HepG2 (cell line): ENCODE measurements at regions not wholly inside any gene's neighbourhood (a gene's known extent, or its start where the extent isn't known, plus 50 kb on each side); places are given as distances from the start of the nearest gene placed in this dataset.
A peak's percentile ranks its signal among the peaks of the same experiment; 100 is the strongest.

Experiments used
- ATAC-seq: fragments of 200-7000 bp; cut with Tn5 transposase; 3 replicates; pipeline ENCODE4 v1.9.1; 2020; ENCODE audit warnings: mild to moderate bottlenecking, moderate library complexity
- BruUV-seq: library from RNA; stranded (reverse); fragments of 400-500 nt; replicated peaks from 2 replicates; lab custom pipeline; 2021; lab: Mats Ljungman, UMichigan
- CTCF ChIA-PET: fragments of 300-600 bp; formaldehyde crosslinking; extraction: SDS; loops from one replicate; lab custom pipeline; 2021; ENCODE audit warnings: low total read pairs, inconsistent platforms, low intra/inter-chr PET ratio; lab: Yijun Ruan, JAX
- POLR2A ChIA-PET: fragments of 350-600 bp; sonication (Branson Sonifier 250); formaldehyde crosslinking; loops from one replicate; lab custom pipeline; 2020; ENCODE audit warnings: antibody characterized with exemption, inconsistent platforms; lab: Yijun Ruan, JAX
- DNase-seq: peaks from one replicate; pipeline ENCODE4 v3.0.0-alpha.2; 2015; ENCODE audit warnings: low spot score
- FAIRE-seq: peaks from 3 replicates; lab custom pipeline; 2011; peaks lifted over from hg19 to GRCh38; lab: Jason Lieb, UNC
- H2AFZ ChIP-seq: one replicate; pipeline ENCODE4 v1.6.1; 2011; ENCODE audit warnings: low read length, inconsistent platforms
- H3K27ac ChIP-seq: fragments of 300-600 bp; 3 replicates; pipeline ENCODE4 v1.8.0; 2011; ENCODE audit warnings: mixed run types, mild to moderate bottlenecking, mixed read lengths, low read length, inconsistent platforms; ENCODE audit not compliant: insufficient read depth; ENCODE audit errors: extremely low read length
- H3K27me3 ChIP-seq, 2 experiments: fragments of 200-600 bp in 1 of 2; 2 replicates in 1 of 2; 3 replicates in 1 of 2; pipeline versions ENCODE4 v1.6.0 to v1.8.0; 2011; ENCODE audit warnings: low read length in 2 of 2, mild to moderate bottlenecking in 2 of 2, moderate library complexity in 2 of 2, inconsistent platforms in 1 of 2; ENCODE audit not compliant: insufficient read depth in 2 of 2, control insufficient read depth in 1 of 2
- H3K36me3 ChIP-seq, 2 experiments: fragments of 200-600 bp in 1 of 2; replicated peaks in 1 of 2; 2 replicates in 1 of 2; 3 replicates in 1 of 2; pipeline versions ENCODE4 v1.5.1 to v1.8.0; 2011; ENCODE audit warnings: low read length in 2 of 2, inconsistent platforms in 1 of 2; ENCODE audit not compliant: insufficient read depth in 2 of 2, control insufficient read depth in 1 of 2
- H3K4me1 ChIP-seq: 2 replicates; pipeline ENCODE4 v1.5.1; 2012; ENCODE audit warnings: low read length, inconsistent platforms; ENCODE audit not compliant: insufficient read depth
- H3K4me2 ChIP-seq: 2 replicates; pipeline ENCODE4 v1.6.0; 2011; ENCODE audit warnings: low read depth, low read length, inconsistent platforms
- H3K4me3 ChIP-seq, 3 experiments: fragments of 200-600 bp in 1 of 3; sonication (generic), shearing (Covaris generic) in 1 of 3; replicated peaks in 1 of 3; 2 replicates each; pipeline ENCODE4 v1.5.1; 2011 to 2016; ENCODE audit warnings: low read length in 3 of 3, inconsistent platforms in 2 of 3, low read depth in 2 of 3, mild to moderate bottlenecking in 2 of 3, control low read depth in 1 of 3, mixed read lengths in 1 of 3; ENCODE audit not compliant: insufficient read depth in 1 of 3
- H3K79me2 ChIP-seq: one replicate; pipeline ENCODE4 v1.6.1; 2011; ENCODE audit warnings: low read length, inconsistent platforms; ENCODE audit not compliant: insufficient read depth
- H3K9ac ChIP-seq: 2 replicates; pipeline ENCODE4 v1.6.0; 2011; ENCODE audit warnings: mild to moderate bottlenecking, low read depth, low read length, inconsistent platforms; ENCODE audit not compliant: insufficient read depth
- H3K9me3 ChIP-seq: 2 replicates; pipeline ENCODE4 v1.5.1; 2012; ENCODE audit warnings: mild to moderate bottlenecking, low read length
- H4K20me1 ChIP-seq: 2 replicates; pipeline ENCODE4 v1.6.0; 2011; ENCODE audit warnings: inconsistent platforms, mild to moderate bottlenecking, low read length, moderate library complexity; ENCODE audit not compliant: insufficient read depth
- ARHGAP35 ChIP-seq: sonication (generic); formaldehyde crosslinking; IDR thresholded peaks from 2 replicates; pipeline ENCODE4 v1.9.0; 2022; ENCODE audit warnings: mild to moderate bottlenecking, inconsistent platforms, moderate library complexity, missing genetic modification reagents, borderline replicate concordance
- CTCF ChIP-seq: sonication (generic); formaldehyde crosslinking; IDR thresholded peaks from 2 replicates; pipeline ENCODE4 v1.5.0; 2020; ENCODE audit warnings: mild to moderate bottlenecking, missing genetic modification reagents, moderate library complexity
- STAG1 ChIP-seq: sonication (generic); formaldehyde crosslinking; IDR thresholded peaks from 2 replicates; pipeline ENCODE4 v1.4.0; 2020; ENCODE audit warnings: missing genetic modification reagents
- TEAD3 ChIP-seq: optimal IDR thresholded peaks from 2 replicates; pipeline ENCODE3; 2016; ENCODE audit warnings: borderline replicate concordance
- TRIM22 ChIP-seq: fragments of 450-650 bp; IDR thresholded peaks from 2 replicates; pipeline ENCODE4 v1.6.1; 2017
- WGBS: methylation state at CpG from one replicate; pipeline ENCODE4 v1.1.6; 2017; ENCODE audit warnings: low lambda C conversion rate; 5-methylcytosine and 5-hydroxymethylcytosine counted together
- in situ Hi-C: cut with HindIII; loops from 2 replicates; pipeline ENCODE4 v1.10.0; 2017; ENCODE audit warnings: low pct_unique_long_range_greater_than_20kb; ENCODE audit not compliant: extremely low pct_ligation_motif_present
- intact Hi-C: fragments of 100-400 bp; cut with micrococcal nuclease; formaldehyde crosslinking; loops from one replicate; pipeline ENCODE4 v1.10.0; 2022; ENCODE audit not compliant: unreplicated experiment
- TF ChIP-seq, protein P1 (sequence below): sonication (generic); formaldehyde crosslinking; IDR thresholded peaks from 2 replicates; pipeline ENCODE4 v1.5.0; 2020; ENCODE audit warnings: mild to moderate bottlenecking, low read depth, missing genetic modification reagents, borderline replicate concordance

- Histone ChIP-seq H3K27me3 (no peaks in the 10 kb centered on the region), H2AFZ (no peak overlapping the region), H3K9ac (no peak overlapping the region), H4K20me1 (no peaks in the 10 kb centered on the region), H3K4me2 (no peak overlapping the region), H3K4me3 (no peak overlapping the region), H3K4me1 (no peaks in the 10 kb centered on the region), H3K9me3 (no peaks in the 10 kb centered on the region), H3K79me2 (no peaks in the 10 kb centered on the region), H3K27ac (no peak overlapping the region), H3K36me3 (no peaks in the 10 kb centered on the region)
- in situ Hi-C loops: no loop called here
- WGBS: 0% methylated on average over 3 of the region's 3 CpGs
- CTCF ChIA-PET: no interaction called here
- TF ChIP-seq ARHGAP35 (CRISPR knock-in tag): no peak
- TF ChIP-seq TRIM22: no peak
- TF ChIP-seq, protein P1, sequence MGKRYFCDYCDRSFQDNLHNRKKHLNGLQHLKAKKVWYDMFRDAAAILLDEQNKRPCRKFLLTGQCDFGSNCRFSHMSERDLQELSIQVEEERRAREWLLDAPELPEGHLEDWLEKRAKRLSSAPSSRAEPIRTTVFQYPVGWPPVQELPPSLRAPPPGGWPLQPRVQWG (CRISPR knock-in tag): no peak
- intact Hi-C loops: no loop called here
- DNase-seq (no peak), FAIRE-seq (no peak), ATAC-seq (no peak)
- POLR2A ChIA-PET: no interaction called here
- no TSS peak for BruUV-seq
These were observed 397.7 kb upstream of the SMARCA2 start for GRCh38 chr9:1617419-1617818.

DNA sequence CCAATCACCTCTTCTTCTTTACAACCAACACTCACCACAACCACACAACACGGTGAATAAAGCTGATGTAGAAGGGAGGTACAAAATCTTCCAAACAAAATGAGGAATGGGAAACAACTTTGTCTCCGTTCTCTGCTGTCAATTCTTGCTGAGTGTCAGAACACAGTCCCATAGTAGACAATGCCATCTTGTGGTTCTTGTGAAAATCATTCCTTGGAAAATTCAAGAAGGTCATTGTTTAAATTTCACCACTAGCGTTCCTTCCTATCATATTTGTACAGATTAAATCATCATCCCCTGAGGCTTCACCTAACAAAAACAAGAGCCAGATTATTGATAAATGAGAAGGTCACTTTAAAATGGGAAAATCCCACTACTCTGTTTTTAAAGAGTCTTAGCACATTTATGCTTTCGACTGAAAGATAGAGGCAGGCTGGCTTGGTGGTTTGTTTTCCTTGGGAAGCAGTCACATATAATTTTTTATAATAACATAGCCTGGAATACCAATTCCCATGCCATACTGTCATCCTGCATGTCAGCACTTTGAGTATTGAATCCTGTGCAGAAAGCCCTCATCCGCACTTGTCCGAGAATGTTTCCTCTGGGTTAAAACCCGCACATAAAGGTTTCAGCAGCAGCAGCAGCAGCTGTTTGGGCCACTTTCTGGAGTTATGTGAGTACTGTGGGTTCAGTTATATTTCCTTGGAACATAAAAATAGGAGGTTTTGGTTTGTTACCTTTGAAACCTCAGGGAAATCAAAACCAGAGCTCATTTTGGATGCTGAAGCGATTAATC is 395.0 kb upstream of the SMARCA2 start:
- no peak for TF ChIP-seq TEAD3 (CRISPR knock-in tag)
- TF ChIP-seq CTCF (CRISPR knock-in tag): peak; percentile 43
- peak; percentile 36 for TF ChIP-seq STAG1 (CRISPR knock-in tag)
- CTCF ChIA-PET: no interaction called here

More for the DNA sequence above, 395.0 kb upstream of the SMARCA2 start:
- ATAC-seq (no peak), FAIRE-seq (no peak), DNase-seq (peak; percentile 2)
- 34% methylated on average over 8 of the region's 8 CpGs for WGBS
- Histone ChIP-seq H3K27ac (no peak overlapping the region), H2AFZ (no peak overlapping the region), H3K9me3 (no peaks in the 10 kb centered on the region), H4K20me1 (no peaks in the 10 kb centered on the region), H3K4me2 (no peak overlapping the region), H3K36me3 (no peaks in the 10 kb centered on the region), H3K4me3 (no peak overlapping the region), H3K9ac (no peak overlapping the region), H3K27me3 (no peaks in the 10 kb centered on the region), H3K79me2 (no peaks in the 10 kb centered on the region), H3K4me1 (no peaks in the 10 kb centered on the region)
- in situ Hi-C loops (no loop called here), intact Hi-C loops (loop anchor here (5.0 kb wide), 1 partner anchor 528 kb away; no protein-coding TSS in a partner anchor)
- BruUV-seq: no TSS peak
- POLR2A ChIA-PET: no interaction called here
